ENCODE measurements at regions not wholly inside any gene's neighbourhood (a gene's known extent, or its start where the extent isn't known, plus 50 kb on each side); places are given as distances from the start of the nearest gene placed in this dataset.

DNA sequence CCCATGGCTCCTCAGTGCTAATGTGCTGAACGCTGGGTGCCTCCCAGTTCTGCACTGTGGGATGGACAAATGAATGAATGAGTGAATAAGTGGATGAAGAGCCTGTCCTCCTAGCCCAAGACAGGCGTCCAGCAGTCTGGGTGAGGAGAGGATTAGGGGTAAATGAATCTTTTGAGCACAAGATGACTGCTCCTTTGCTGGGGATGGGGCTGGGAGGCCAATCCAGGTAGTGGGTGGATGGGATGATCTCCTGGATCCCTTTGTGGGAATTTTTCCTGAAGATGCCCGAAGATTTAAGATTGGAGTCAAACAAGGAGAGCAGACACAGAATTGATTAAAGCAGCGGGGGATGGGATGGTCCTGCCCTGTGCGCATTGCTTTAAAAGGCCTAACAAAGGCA lies 65.3 kb upstream of the MLN start:
- H3K4me3 ChIP-seq (ENCODE audit: control insufficient read depth, low read depth, low read length) = no peak overlapping the region
- no peak for TF ChIP-seq CTCF (conservative IDR thresholded peaks at IDR 0.05; ENCODE audit: control insufficient read depth, insufficient read depth, low read depth, low read length)
- no peak for DNase-seq (ENCODE audit: low read depth)

DNA sequence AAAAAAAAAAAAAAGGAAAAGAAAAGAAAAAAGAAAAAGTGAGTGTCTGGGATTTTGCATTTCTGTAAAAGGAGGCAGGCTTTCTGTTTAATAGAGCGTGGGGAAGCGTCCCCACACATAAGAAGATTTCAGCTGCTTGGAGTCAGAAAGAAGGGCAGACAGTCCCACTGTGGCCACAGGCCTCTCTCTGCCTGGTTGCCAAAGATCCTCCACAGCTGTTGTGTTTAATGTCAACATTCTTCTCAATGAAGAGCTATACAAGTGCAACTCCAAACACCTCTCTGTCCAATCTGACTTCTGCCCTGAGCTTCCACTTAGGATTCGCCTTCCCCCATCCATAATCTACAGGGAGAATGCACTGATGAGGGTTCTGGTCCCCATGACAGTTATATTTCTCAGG lies 64.3 kb upstream of the MLN start:
- H3K4me3 ChIP-seq (ENCODE audit: control insufficient read depth, low read depth, low read length) = no peak overlapping the region
- no peak for TF ChIP-seq CTCF (conservative IDR thresholded peaks at IDR 0.05; ENCODE audit: control insufficient read depth, insufficient read depth, low read depth, low read length)
- no peak for DNase-seq (ENCODE audit: low read depth)

DNA sequence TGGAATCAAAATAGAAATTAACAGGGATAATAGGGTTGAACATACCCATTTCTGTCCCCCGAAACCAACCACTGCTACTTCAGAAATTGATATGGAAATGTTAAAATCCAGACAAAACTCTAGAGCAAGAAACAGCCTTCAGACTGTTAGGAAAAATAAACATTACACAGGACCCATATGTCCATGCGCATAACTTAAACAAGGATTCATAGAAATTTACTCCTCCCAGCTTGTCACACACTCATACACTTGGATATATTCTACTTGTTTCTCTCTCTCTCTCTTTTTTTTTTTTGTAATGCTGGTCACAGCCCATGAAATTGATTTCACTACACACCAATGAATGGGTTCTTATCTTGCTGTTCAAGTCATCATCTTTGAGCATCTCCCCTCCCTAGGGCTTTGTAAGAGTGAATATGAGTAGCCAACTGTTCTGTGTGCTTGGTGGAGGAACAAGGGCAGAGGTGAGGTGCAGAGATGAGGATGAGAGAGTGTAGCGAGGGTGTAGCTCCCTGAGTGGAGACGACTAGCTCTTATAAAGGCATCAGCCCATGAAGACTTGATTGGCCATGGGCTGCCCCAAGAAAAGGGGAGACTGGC lies 61.8 kb upstream of the MLN start:
- H3K4me3 ChIP-seq (ENCODE audit: control insufficient read depth, low read depth, low read length) = no peak overlapping the region
- DNase-seq (ENCODE audit: low read depth) = no peak
- TF ChIP-seq CTCF (conservative IDR thresholded peaks at IDR 0.05; ENCODE audit: control insufficient read depth, insufficient read depth, low read depth, low read length) = no peak

- TF ChIP-seq CTCF (conservative IDR thresholded peaks at IDR 0.05; ENCODE audit: control insufficient read depth, insufficient read depth, low read depth, low read length) = no peak
- H3K4me3 ChIP-seq (ENCODE audit: control insufficient read depth, low read depth, low read length) = no peak overlapping the region
- no peak for DNase-seq (ENCODE audit: low read depth)
Measured at GRCh38 chr6:33863723-33864440, 60.1 kb upstream of the MLN start.

- TF ChIP-seq CTCF (conservative IDR thresholded peaks at IDR 0.05; ENCODE audit: control insufficient read depth, insufficient read depth, low read depth, low read length) = no peak
- H3K4me3 ChIP-seq (ENCODE audit: control insufficient read depth, low read depth, low read length) = no peak overlapping the region
- no peak for DNase-seq (ENCODE audit: low read depth)
Measured at GRCh38 chr6:33863084-33863483, 59.3 kb upstream of the MLN start.

DNA sequence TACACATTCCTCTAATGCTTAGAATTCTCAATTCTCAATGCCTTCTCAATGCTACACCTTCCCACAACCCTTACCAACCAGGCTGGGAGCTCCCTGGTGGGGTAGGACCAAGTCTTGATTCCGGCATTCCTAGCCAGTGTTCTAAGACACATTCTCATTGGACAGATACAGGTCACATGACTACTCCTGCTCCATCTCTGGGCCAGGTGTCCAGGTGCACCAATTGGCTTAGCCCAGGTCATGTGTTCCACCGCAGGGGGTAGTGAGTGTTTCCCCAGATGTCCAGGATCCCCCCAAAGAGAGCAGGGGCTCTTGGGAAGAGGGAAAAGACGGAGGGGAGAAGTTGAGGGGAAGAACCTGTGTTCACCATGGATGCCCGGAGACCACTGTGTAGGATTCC lies 58.7 kb upstream of the MLN start:
- H3K4me3 ChIP-seq (ENCODE audit: control insufficient read depth, low read depth, low read length) = no peak overlapping the region
- DNase-seq (ENCODE audit: low read depth) = no peak
- TF ChIP-seq CTCF (conservative IDR thresholded peaks at IDR 0.05; ENCODE audit: control insufficient read depth, insufficient read depth, low read depth, low read length) = no peak

All from fibroblast of mammary gland (primary cell).